ENCODE measurements at regions not wholly inside any gene's neighbourhood (a gene's known extent, or its start where the extent isn't known, plus 50 kb on each side); places are given as distances from the start of the nearest gene placed in this dataset.

DNA sequence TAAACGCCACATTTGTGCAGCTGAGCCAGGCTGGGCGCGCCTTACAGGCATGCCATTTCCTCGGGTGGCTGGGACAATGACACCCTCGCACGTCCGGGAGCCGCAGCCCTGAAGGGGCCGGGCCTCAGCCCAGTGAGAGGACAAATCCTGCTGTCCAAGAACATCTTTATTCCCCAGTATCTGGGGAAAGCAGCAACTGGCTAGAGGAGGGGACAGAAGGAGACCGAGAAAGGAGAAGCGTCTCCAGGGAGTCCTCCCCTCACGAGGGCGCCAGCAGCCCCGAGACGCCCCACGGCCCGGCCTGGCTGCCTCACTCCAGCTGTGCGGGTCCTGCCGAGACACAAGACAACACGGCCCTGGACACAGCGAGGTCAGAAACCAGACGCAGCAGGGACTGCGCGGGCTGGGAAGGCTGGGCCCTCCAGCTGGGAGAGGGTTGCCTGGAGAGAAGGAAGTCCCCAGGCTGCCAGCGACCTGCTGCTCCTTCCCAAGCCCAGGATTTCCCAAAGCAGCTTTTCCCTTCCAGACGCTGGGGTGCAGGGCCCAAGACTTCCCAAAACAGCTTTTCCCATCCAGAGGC lies 130.2 kb downstream of the CHSY1 start (continued):
- no peak for TF ChIP-seq ZNF764 (CRISPR knock-in tag; IDR thresholded peaks at IDR 0.05; ENCODE audit: low read depth)
- no peak for TF ChIP-seq SMAD2 (IDR thresholded peaks at IDR 0.05; ENCODE audit: low read depth, low read length)
- TF ChIP-seq ZBTB7A (IDR thresholded peaks at IDR 0.05; ENCODE audit: borderline replicate concordance, control insufficient read depth, low read depth, low read length): 0 out of 2 replicates have a peak, but pooled peaks have one; percentile 36
- peak; percentile 23; the same call in 1 of the 2 replicates for TF ChIP-seq RB1 (IDR thresholded peaks at IDR 0.05; ENCODE audit: low read depth)
- TF ChIP-seq RAD21 (CRISPR knock-in tag; conservative IDR thresholded peaks at IDR 0.05 in 1 of 2, IDR thresholded peaks at IDR 0.05 in 1 of 2): peak; percentile 50 to 77
- TF ChIP-seq ZNF12 (CRISPR knock-in tag; IDR thresholded peaks at IDR 0.05): peak; percentile 95
- TF ChIP-seq KDM5B (IDR thresholded peaks at IDR 0.05; ENCODE audit: insufficient replicate concordance, low read depth, low read length): no peak
- TF ChIP-seq POLR2G (IDR thresholded peaks at IDR 0.05; ENCODE audit: low read depth, low read length): peak; percentile 47
- no peak for TF ChIP-seq NR3C1 (CRISPR knock-in tag; IDR thresholded peaks at IDR 0.05)
- TF ChIP-seq ZBTB8A (IDR thresholded peaks at IDR 0.05; ENCODE audit: partially characterized antibody): no peak
- TF ChIP-seq, protein P1, sequence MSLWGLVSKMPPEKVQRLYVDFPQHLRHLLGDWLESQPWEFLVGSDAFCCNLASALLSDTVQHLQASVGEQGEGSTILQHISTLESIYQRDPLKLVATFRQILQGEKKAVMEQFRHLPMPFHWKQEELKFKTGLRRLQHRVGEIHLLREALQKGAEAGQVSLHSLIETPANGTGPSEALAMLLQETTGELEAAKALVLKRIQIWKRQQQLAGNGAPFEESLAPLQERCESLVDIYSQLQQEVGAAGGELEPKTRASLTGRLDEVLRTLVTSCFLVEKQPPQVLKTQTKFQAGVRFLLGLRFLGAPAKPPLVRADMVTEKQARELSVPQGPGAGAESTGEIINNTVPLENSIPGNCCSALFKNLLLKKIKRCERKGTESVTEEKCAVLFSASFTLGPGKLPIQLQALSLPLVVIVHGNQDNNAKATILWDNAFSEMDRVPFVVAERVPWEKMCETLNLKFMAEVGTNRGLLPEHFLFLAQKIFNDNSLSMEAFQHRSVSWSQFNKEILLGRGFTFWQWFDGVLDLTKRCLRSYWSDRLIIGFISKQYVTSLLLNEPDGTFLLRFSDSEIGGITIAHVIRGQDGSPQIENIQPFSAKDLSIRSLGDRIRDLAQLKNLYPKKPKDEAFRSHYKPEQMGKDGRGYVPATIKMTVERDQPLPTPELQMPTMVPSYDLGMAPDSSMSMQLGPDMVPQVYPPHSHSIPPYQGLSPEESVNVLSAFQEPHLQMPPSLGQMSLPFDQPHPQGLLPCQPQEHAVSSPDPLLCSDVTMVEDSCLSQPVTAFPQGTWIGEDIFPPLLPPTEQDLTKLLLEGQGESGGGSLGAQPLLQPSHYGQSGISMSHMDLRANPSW (CRISPR knock-in tag; IDR thresholded peaks at IDR 0.05): 0 out of 2 replicates have a peak, but pooled peaks have one; percentile 86
- 0 out of 2 replicates have a peak, but pooled peaks have one; percentile 40 for TF ChIP-seq SMAD4 (CRISPR knock-in tag; conservative IDR thresholded peaks at IDR 0.05)
- no peak for TF ChIP-seq GATAD2B (IDR thresholded peaks at IDR 0.05; ENCODE audit: borderline replicate concordance)
- TF ChIP-seq, protein P2, sequence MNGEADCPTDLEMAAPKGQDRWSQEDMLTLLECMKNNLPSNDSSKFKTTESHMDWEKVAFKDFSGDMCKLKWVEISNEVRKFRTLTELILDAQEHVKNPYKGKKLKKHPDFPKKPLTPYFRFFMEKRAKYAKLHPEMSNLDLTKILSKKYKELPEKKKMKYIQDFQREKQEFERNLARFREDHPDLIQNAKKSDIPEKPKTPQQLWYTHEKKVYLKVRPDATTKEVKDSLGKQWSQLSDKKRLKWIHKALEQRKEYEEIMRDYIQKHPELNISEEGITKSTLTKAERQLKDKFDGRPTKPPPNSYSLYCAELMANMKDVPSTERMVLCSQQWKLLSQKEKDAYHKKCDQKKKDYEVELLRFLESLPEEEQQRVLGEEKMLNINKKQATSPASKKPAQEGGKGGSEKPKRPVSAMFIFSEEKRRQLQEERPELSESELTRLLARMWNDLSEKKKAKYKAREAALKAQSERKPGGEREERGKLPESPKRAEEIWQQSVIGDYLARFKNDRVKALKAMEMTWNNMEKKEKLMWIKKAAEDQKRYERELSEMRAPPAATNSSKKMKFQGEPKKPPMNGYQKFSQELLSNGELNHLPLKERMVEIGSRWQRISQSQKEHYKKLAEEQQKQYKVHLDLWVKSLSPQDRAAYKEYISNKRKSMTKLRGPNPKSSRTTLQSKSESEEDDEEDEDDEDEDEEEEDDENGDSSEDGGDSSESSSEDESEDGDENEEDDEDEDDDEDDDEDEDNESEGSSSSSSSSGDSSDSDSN (IDR thresholded peaks at IDR 0.05; ENCODE audit: borderline replicate concordance in 1 of 2, low read depth in 2 of 2, low read length in 2 of 2): 0 out of 4 replicates have a peak, but pooled peaks of 1 of the 2 experiments have one; percentile 39
- no peak for TF ChIP-seq RHOXF2B (CRISPR knock-in tag; conservative IDR thresholded peaks at IDR 0.05)
- TF ChIP-seq, protein P3, sequence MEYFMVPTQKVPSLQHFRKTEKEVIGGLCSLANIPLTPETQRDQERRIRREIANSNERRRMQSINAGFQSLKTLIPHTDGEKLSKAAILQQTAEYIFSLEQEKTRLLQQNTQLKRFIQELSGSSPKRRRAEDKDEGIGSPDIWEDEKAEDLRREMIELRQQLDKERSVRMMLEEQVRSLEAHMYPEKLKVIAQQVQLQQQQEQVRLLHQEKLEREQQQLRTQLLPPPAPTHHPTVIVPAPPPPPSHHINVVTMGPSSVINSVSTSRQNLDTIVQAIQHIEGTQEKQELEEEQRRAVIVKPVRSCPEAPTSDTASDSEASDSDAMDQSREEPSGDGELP (CRISPR knock-in tag; IDR thresholded peaks at IDR 0.05; ENCODE audit: borderline replicate concordance): peak; percentile 93
- peak; percentile 7; the same call in 1 of the 2 replicates for TF ChIP-seq SMC3 (conservative IDR thresholded peaks at IDR 0.05; ENCODE audit: insufficient read depth, low read depth, low read length)
- TF ChIP-seq, protein P4, sequence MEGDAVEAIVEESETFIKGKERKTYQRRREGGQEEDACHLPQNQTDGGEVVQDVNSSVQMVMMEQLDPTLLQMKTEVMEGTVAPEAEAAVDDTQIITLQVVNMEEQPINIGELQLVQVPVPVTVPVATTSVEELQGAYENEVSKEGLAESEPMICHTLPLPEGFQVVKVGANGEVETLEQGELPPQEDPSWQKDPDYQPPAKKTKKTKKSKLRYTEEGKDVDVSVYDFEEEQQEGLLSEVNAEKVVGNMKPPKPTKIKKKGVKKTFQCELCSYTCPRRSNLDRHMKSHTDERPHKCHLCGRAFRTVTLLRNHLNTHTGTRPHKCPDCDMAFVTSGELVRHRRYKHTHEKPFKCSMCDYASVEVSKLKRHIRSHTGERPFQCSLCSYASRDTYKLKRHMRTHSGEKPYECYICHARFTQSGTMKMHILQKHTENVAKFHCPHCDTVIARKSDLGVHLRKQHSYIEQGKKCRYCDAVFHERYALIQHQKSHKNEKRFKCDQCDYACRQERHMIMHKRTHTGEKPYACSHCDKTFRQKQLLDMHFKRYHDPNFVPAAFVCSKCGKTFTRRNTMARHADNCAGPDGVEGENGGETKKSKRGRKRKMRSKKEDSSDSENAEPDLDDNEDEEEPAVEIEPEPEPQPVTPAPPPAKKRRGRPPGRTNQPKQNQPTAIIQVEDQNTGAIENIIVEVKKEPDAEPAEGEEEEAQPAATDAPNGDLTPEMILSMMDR (IDR thresholded peaks at IDR 0.05 in 2 of 3, conservative IDR thresholded peaks at IDR 0.05 in 1 of 3; ENCODE audit: insufficient read depth in 2 of 3, low read depth in 1 of 3, low read length in 3 of 3): peak; percentile 49 to 65 (median 64)
- TF ChIP-seq ZNF263 (CRISPR knock-in tag; IDR thresholded peaks at IDR 0.05; ENCODE audit: borderline replicate concordance): peak; percentile 73; the same call in 1 of the 2 replicates
